NOMO-1 (cell line): ENCODE measurements at regions not wholly inside any gene's neighbourhood (a gene's known extent, or its start where the extent isn't known, plus 50 kb on each side); places are given as distances from the start of the nearest gene placed in this dataset.

ENCODE experiments used
- DNase-seq, 2 experiments: peaks; one replicate each; lab custom pipeline; 2025; ENCODE audit not compliant: unreplicated experiment in 2 of 2; lab: John Stamatoyannopoulos, UW

GRCh38 chr10:75347186-75347585, 54.4 kb downstream of the ZNF503 start:
- no peak for DNase-seq

- no peak for DNase-seq
Measured at GRCh38 chr10:75345738-75346137, 55.8 kb downstream of the ZNF503 start.

GRCh38 chr10:75344170-75344569, 57.4 kb downstream of the ZNF503 start:
- DNase-seq, result no peak

GRCh38 chr10:75342397-75342796, 59.2 kb downstream of the ZNF503 start:
- no peak for DNase-seq

DNA sequence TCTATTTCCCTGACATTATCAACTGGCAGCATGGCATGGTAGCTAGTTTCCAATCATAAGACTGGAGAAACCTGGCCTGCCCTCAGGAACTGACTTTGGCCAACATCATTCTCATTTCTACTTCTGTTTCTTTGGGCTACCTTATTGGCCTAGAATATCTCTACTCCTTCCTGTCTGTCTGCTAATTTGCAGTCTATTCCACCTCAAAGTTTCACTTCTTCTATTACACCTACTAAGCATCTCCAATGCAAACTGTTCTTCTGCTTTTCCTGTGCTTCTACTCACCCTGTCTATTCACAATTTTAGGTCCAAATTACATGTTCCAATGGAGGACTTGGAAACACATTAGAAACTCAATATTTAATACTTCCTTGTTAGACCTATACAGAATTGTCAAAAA, 65.6 kb downstream of the ZNF503 start:
- DNase-seq, result peak; percentile 90 to 98

DNA sequence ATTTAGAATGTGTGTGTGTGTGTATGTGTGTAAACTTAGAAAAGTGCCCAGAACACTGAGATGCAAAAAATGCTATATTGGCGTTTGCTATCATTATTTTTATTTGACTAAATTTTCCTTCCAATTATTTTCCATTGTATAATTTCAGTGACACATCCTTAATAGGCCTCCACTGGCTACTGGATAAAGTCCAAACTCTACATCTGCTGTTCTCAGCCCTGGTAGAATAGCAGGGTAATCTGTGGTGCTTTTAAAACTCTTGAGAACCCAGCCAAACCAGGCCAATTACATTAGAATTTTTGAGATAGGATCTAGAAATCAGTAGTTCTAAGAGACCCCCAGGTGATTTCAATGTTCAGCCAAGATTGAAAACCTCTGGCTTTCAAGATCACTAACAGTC, 66.4 kb downstream of the ZNF503 start:
- no peak for DNase-seq

DNA sequence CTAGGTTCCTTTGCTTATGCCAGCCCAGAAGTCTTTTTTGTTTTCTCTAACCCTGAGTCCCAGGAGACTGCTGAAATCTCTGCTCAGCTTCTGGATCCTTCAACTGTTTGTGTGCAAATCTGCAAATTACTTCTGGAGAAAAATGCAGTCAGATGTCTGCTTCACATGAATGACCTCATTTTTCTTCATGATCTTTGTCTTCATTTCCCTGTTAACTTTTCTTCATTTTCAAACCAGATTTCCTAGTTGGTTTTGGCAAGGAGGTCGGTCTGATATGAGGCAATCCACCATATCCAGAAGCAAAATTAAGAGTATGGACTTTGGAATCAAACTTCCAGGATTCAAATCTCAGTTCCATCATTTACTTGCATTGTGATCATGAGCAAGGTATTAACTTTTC, 66.8 kb downstream of the ZNF503 start:
- DNase-seq, result no peak

DNA sequence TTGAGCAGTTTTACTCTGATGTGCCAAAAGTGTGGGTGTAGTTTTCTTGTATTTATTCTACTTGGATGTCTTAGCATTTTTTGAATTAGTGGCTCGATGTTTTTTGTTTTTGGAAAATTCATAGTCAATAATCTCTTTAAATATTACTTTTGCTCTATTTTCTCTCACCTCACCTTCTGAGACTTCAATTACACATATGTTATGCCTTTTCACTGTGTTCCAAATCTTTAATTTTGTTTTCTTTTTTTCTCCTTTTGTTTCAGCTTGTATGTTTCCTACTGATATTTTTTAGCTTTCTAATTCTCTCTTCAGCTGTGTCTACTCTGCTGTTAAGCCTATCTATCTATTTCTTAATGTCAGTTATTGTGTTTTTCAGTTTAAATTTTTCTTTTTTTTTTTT, 69.5 kb downstream of the ZNF503 start:
- DNase-seq, result no peak

GRCh38 chr10:75331081-75331480, 70.5 kb downstream of the ZNF503 start:
- DNase-seq, result no peak

DNA sequence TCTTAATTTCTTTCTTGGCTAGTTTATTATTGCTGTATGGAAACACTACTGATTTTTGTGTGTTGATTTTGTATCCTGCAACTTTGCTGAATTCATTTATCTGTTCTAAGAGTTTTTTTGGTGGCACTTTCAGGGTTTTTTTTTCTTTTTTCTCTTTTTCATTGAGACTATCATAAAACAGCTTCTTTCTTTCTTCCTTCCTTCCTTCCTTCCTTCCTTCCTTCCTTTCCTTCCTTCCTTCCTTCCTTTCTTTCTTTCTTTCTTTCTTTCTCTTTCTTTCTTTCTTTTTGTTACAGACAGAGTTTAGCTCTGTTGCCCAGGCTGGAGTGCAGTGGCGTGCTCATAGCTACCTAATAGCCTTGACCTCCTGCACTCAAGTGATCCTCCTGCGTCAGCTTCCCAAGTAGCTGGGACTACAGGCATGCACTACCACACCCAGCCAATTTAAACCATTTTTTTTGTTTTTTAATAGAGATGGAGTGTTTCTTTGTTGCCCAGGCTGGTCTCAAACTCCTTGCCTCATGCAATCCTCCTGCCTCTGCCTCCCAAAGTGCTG, 72.3 kb downstream of the ZNF503 start:
- no peak for DNase-seq

DNA sequence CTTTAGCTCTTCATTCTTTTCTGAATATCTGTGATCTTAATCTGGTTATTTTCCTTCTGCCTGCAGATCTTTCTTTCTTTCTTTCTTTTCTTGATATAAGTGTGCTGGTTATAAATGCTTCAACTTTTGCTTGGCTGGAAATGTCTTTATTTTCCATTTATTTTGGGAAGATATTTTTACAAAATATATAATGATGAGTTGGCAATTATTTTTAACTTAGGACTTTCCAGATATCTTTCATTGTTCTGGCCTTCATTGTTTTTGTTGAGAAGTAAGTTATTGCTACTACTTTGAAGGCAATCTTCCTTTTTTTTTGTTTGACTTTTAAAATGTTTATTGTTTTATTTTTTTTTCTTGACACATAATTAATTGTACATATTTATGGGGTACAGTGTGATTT, 75.3 kb downstream of the ZNF503 start:
- DNase-seq, result no peak

GRCh38 chr10:75319274-75319673, 82.3 kb downstream of the ZNF503 start:
- no peak for DNase-seq

- DNase-seq, result no peak
Measured at GRCh38 chr10:75314570-75314969, 78.8 kb upstream of the COMTD1 start.

- no peak for DNase-seq
Measured at GRCh38 chr10:75312440-75312839, 76.7 kb upstream of the COMTD1 start.

DNA sequence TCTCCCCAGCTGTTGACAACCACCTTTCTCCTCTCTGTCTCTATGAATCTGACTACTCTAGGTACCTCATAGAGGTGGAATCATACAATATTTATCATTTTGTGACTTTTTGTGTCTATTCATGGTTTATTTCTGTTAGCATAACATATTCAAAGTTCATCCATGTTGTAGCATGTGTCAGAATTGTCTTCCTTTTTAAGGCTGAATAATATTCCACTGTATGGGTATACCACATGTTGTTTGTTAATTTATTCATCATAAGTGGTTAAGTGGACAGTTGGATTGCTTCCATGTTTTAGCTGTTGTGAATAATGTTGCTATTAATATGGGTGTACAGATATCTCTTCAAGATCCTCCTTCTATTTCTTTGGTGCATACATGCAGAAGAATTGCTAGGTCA, 69.9 kb upstream of the COMTD1 start:
- DNase-seq, result no peak

DNA sequence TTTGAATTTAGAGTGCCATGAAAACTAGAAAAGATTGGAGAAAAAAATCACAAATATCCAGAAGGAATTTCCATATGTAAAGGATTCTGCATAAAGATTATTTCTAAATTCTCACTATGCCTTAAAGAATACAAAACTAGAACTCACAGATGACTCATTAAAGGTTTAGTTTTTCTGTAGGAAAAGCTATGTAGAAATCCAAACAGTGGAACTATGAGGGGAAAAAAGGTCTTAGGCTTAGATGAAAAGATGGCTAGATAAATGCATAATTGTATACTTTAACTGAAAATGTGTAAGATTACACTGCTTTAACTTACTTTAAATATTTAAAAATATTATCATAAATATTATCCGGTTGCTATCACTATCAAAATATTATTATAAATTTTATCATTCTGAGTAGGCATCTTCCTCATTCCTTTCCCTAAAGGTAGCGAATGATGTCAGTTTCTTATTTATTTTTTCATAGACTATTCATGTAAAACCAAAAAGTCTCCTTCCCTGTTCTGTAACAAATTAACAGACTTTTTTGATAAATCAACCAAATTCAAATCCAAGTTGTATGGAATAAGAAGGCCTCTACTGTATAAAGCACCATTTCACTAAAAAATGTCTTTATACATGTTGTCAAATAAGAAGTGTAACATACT, 69.1 kb upstream of the COMTD1 start:
- no peak for DNase-seq

- DNase-seq, result no peak
Measured at GRCh38 chr10:75304313-75304712, 68.6 kb upstream of the COMTD1 start.

GRCh38 chr10:75303045-75303777, 67.5 kb upstream of the COMTD1 start:
- DNase-seq, result no peak

DNA sequence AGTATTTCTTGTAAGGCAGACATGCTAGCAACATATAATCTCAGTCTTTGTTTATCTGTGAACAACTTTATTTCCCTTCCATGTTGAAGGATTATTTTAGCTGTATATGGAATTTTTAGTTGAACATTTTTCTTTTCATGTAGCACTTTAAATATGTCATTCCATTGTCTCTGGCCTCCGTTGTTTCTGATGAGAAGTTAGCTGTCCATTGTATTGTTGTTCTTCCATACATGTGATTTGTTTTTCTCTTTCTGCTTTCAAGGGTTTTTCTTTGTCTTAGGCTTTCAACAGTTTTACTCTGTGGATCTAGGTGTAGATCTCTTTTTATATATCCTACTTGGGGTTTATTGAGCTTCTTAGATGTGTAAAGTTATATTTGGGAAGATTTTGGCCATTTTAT, 66.3 kb upstream of the COMTD1 start:
- no peak for DNase-seq

GRCh38 chr10:75297021-75297599, 61.4 kb upstream of the COMTD1 start:
- DNase-seq, result no peak

DNA sequence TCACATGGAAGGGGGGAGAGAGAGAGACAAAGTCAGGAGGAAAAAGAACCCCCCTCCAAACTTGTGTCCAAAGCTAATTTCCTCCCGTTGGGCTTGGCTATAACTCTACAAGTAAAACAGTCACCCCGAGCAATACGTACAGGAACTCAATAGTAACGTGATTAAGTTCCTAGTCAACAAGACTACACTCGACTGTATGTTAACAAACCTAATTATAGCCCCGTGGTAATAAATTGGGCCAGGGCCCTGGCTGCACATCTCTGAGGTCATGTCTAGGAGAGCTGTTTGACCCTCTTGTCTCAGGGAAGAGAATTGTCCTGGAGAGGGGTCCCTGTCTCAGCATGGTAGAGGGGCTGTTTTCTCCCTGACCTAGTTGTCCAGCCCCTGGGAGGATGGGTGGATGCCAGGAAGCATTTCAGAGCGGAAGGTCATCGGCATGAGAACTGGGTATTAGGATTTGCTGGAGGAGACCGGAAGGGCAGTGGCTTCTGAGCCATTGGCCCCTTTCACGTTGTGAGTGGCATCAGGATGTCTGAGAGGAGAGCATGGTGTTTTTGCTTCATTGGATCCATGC, 60.2 kb upstream of the COMTD1 start:
- peak; percentile 5 to 6 for DNase-seq
